Heart left ventricle (tissue), 16 donors: ENCODE measurements at regions not wholly inside any gene's neighbourhood (a gene's known extent, or its start where the extent isn't known, plus 50 kb on each side); places are given as distances from the start of the nearest gene placed in this dataset.

Experiments
- ATAC-seq, 4 donors: fragments of 200-7000 bp; cut with Tn5 transposase; one replicate each; pipeline ENCODE4 v1.9.1; 2020 to 2022; ENCODE audit warnings: moderate library complexity in 4 of 4, mild to moderate bottlenecking in 3 of 4, moderate number of reproducible peaks in 1 of 4
- DNase-seq, 5 donors: peaks; one replicate each; pipeline ENCODE4 v3.0.0-alpha.2; 2020
- H3K27ac ChIP-seq, 12 donors: fragments of 200-600 bp; sonication (generic) in 4 of 12; one replicate each; pipeline versions ENCODE4 v1.5.0 to v1.8.0; 2016 to 2022; ENCODE audit warnings: mild to moderate bottlenecking in 2 of 12
- H3K27me3 ChIP-seq, 9 donors: fragments of 200-600 bp; sonication (generic) in 2 of 9; one replicate each; pipeline versions ENCODE4 v1.5.1 to v1.8.0; 2016 to 2022; ENCODE audit warnings: mild to moderate bottlenecking in 3 of 9
- H3K36me3 ChIP-seq, 9 donors: fragments of 200-600 bp; sonication (generic) in 2 of 9; one replicate each; pipeline versions ENCODE4 v1.5.0 to v1.8.0; 2018 to 2022; ENCODE audit warnings: mild to moderate bottlenecking in 2 of 9
- H3K4me1 ChIP-seq, 12 donors: fragments of 200-600 bp; sonication (generic) in 4 of 12; one replicate each; pipeline versions ENCODE4 v1.5.0 to v1.8.0; 2016 to 2022; ENCODE audit warnings: mild to moderate bottlenecking in 3 of 12
- H3K4me3 ChIP-seq, 12 donors: fragments of 200-600 bp; sonication (generic) in 4 of 12; one replicate each; pipeline versions ENCODE4 v1.5.0 to v1.8.0; 2017 to 2022; ENCODE audit warnings: mild to moderate bottlenecking in 9 of 12, moderate library complexity in 4 of 12
- H3K9me3 ChIP-seq, 12 donors: fragments of 200-600 bp; sonication (generic) in 4 of 12; one replicate each; pipeline versions ENCODE4 v1.5.0 to v1.8.0; 2016 to 2022; ENCODE audit warnings: mild to moderate bottlenecking in 1 of 12
- CTCF ChIP-seq, 12 donors: fragments of 200-600 bp; sonication (generic) in 4 of 12; IDR thresholded peaks; one replicate each; pipeline versions ENCODE4 v1.5.0 to v1.8.0; 2018 to 2022; ENCODE audit warnings: antibody characterized with exemption in 12 of 12, mild to moderate bottlenecking in 5 of 12
- POLR2A ChIP-seq, 2 donors: fragments of 450-650 bp; IDR thresholded peaks; one replicate each; pipeline ENCODE4 v1.6.1; 2017; ENCODE audit warnings: antibody characterized with exemption in 2 of 2, mild to moderate bottlenecking in 2 of 2, moderate library complexity in 2 of 2
- WGBS, 4 donors: extraction: QIAGEN DNeasy Blood & Tissue Kit in 2 of 4; methylation state at CpG; one replicate each; pipeline versions ENCODE4 v1.1.5 to v1.1.7; 2013 to 2018; 5-methylcytosine and 5-hydroxymethylcytosine counted together
- intact Hi-C, 10 donors: fragments of 100-400 bp; cut with DNase I; formaldehyde crosslinking; loops; one replicate each; pipeline versions ENCODE4 v1.11.1 to v1.14.2; 2022
- donor health status: ischemic (EF 13 %, LVEDD 7.1; RV severe dilation, severe dysfunction).
- donor health status: healthy with polysubstance abuse.
- donor health status: DM: no; HTN: yes; CAD: no.
- donor health status: DM: no; HTN: no; CAD: no.
- donor health status: ischemic (EF 25% LVEDD 6.9; RV normal size, moderate dysfunction).
- donor health status: ischemic (EF 25% LVEDD 5.7; RV mildly dilated, moderate dysfunction).
- donor health status: healthy.
- donor health status: DM: yes; HTN: yes; CAD: no.
- donor health status: ischemic (EF 35%, LVEDD 5.7; RV mildly dilated, moderate dysfunction).
- donor health status: nonischemic (EF 11% LVEDD 7.7; RV severe dilation, severe dysfunction).
- donor health status: DM: yes; HTN: yes; CAD: no.
- donor health status: PGD.
- donor health status: ischemic (EF 29% LVEDD 5.4; RV normal size, mild dysfunction).
- donor health status: nonischemic (EF 23%, LVEDD 6.1; RV moderate dilation, normal function).

GRCh38 chr1:103194984-103195383, 86.7 kb upstream of the COL11A1 start:
- 40 to 63% (median 57%) methylated on average over 4 of the region's 4 CpGs for WGBS, 4 donors
- Histone ChIP-seq H3K9me3 (no peaks in the 10 kb centered on the region), H3K27me3 (no peaks in the 10 kb centered on the region), H3K27ac (no peak overlapping the region), H3K36me3 (no peaks in the 10 kb centered on the region), H3K4me3 (no peak overlapping the region), H3K4me1 (no peaks in the 10 kb centered on the region)
- intact Hi-C loops, result no loop called here
- DNase-seq (no peak), ATAC-seq (no peak)
- TF ChIP-seq CTCF (IDR thresholded peaks at IDR 0.05), result no peak
- TF ChIP-seq POLR2A (IDR thresholded peaks at IDR 0.05), result no peak

GRCh38 chr1:103194060-103194459, 85.7 kb upstream of the COL11A1 start:
- Histone ChIP-seq H3K4me1 (no peaks in the 10 kb centered on the region), H3K9me3 (no peaks in the 10 kb centered on the region), H3K27me3 (no peaks in the 10 kb centered on the region), H3K4me3 (no peak overlapping the region), H3K27ac (no peak overlapping the region), H3K36me3 (no peaks in the 10 kb centered on the region)
- DNase-seq, result no peak
- TF ChIP-seq CTCF (IDR thresholded peaks at IDR 0.05) (no peak), POLR2A (IDR thresholded peaks at IDR 0.05) (no peak)
- no peak for ATAC-seq
- intact Hi-C loops, result no loop called here

- whole genome bisulfite sequencing, 4 donors, result 22 to 32% (median 23%) methylated on average over 2 of the region's 2 CpGs
- Histone ChIP-seq H3K27ac (no peak overlapping the region), H3K4me3 (no peak overlapping the region), H3K9me3 (peaks cover 0 to 3% (median 0%) of the 10 kb centered on the region in 12 donors), H3K27me3 (no peaks in the 10 kb centered on the region), H3K4me1 (no peaks in the 10 kb centered on the region), H3K36me3 (no peaks in the 10 kb centered on the region)
- TF ChIP-seq CTCF (IDR thresholded peaks at IDR 0.05), result no peak
- TF ChIP-seq POLR2A (IDR thresholded peaks at IDR 0.05), result no peak
- DNase-seq, result no peak
- no peak for ATAC-seq
- intact Hi-C loops, result no loop called here
Measured at GRCh38 chr1:103191327-103191726, 83.0 kb upstream of the COL11A1 start.

GRCh38 chr1:103190766-103191165, 82.4 kb upstream of the COL11A1 start:
- Histone ChIP-seq H3K27me3 (no peaks in the 10 kb centered on the region), H3K27ac (no peak overlapping the region), H3K4me1 (no peaks in the 10 kb centered on the region), H3K9me3 (peaks cover 0 to 8% (median 0%) of the 10 kb centered on the region in 12 donors), H3K36me3 (no peaks in the 10 kb centered on the region), H3K4me3 (no peak overlapping the region)
- intact Hi-C loops, result no loop called here
- no peak for ATAC-seq
- WGBS, 4 donors, result 78 to 89% (median 85%) methylated on average over 2 of the region's 2 CpGs
- DNase-seq, result no peak
- no peak for TF ChIP-seq POLR2A (IDR thresholded peaks at IDR 0.05)
- no peak for TF ChIP-seq CTCF (IDR thresholded peaks at IDR 0.05)
